SK-N-MC (cell line): ENCODE measurements at regions not wholly inside any gene's neighbourhood (a gene's known extent, or its start where the extent isn't known, plus 50 kb on each side); places are given as distances from the start of the nearest gene placed in this dataset.

Source experiments
- DNase-seq: peaks from one replicate; pipeline ENCODE4 v3.0.0-alpha.2; 2011; ENCODE audit warnings: low read depth, low spot score
- H3K27ac ChIP-seq: fragments of 200-600 bp; sonication (generic); 2 replicates; pipeline ENCODE4 v1.5.1; 2016; ENCODE audit warnings: mixed run types
- H3K36me3 ChIP-seq: fragments of 200-600 bp; sonication (generic); 2 replicates; pipeline ENCODE4 v1.6.1; 2017; ENCODE audit warnings: antibody characterized with exemption, low read length, mixed read lengths; ENCODE audit not compliant: insufficient read depth
- H3K4me3 ChIP-seq: fragments of 200-600 bp; sonication (generic); 2 replicates; pipeline ENCODE4 v1.5.1; 2016
- H3K9ac ChIP-seq: fragments of 200-600 bp; sonication (generic); 2 replicates; pipeline ENCODE4 v1.8.0; 2017; ENCODE audit warnings: mixed run types, mixed read lengths; ENCODE audit not compliant: insufficient read length
- H3K9me3 ChIP-seq: fragments of 200-600 bp; sonication (generic); 2 replicates; pipeline ENCODE4 v1.6.1; 2017; ENCODE audit warnings: low read depth, mild to moderate bottlenecking, antibody characterized with exemption, low read length, moderate library complexity, mixed read lengths
- EZH2 ChIP-seq: fragments of 200-600 bp; sonication (generic); IDR thresholded peaks from one replicate; pipeline ENCODE4 v1.6.1; 2017; ENCODE audit warnings: antibody characterized with exemption
- FOXP2 ChIP-seq: optimal IDR thresholded peaks from 2 replicates; pipeline ENCODE3; 2011; ENCODE audit warnings: mild to moderate bottlenecking, moderate library complexity; ENCODE audit not compliant: insufficient read depth; ENCODE audit errors: extremely low read length, control extremely low read depth
- POLR2AphosphoS5 ChIP-seq: IDR thresholded peaks from 2 replicates; pipeline ENCODE4 v1.6.1; 2012; ENCODE audit warnings: mild to moderate bottlenecking, low read depth, low read length, borderline replicate concordance

GRCh38 chr4:60590116-60590515 lies 610.0 kb upstream of the ADGRL3 start:
- H3K4me3 ChIP-seq, result no peak overlapping the region
- no peak for DNase-seq
- no peak for TF ChIP-seq FOXP2
- no peaks in the 10 kb centered on the region for H3K36me3 ChIP-seq
- H3K27ac ChIP-seq, result no peak overlapping the region
- H3K9me3 ChIP-seq, result no peaks in the 10 kb centered on the region
- no peak overlapping the region for H3K9ac ChIP-seq

DNA sequence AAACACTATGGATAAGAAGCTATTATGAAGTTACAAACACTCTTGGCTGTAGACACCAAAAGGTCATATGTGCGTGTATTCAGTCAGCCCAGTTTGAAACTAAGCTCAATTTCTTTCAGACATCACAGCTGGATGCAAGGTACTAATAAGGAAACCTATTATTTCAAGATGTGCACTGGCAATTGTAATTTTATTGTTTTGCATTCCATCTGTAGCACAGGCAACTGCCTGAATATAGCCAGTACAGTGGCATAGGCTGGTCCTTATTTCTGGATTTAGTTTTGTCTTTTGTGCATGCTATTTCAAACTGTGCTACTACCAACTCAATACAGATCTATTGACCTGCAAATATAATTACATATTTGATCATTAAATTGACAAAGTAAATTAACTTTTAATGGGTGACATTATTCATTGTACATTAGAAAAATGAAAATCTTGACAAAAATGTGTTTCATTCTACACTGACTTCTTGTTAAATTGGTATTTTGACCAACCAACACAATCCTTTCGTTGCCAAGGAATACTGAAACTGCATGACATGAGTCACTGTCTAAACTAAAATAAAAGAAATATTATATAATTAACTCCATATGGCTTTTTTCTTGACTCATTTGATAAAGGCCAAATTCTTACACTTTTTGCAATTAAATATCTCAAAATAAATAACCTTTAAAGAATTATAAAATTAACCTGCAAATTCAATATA lies 594.3 kb upstream of the ADGRL3 start:
- TF ChIP-seq POLR2AphosphoS5 (no peak), EZH2 (no peak), FOXP2 (no peak)
- Histone ChIP-seq H3K9ac (no peak overlapping the region), H3K4me3 (no peak overlapping the region), H3K27ac (no peak overlapping the region), H3K36me3 (no peaks in the 10 kb centered on the region), H3K9me3 (no peaks in the 10 kb centered on the region)
- DNase-seq, result no peak

DNA sequence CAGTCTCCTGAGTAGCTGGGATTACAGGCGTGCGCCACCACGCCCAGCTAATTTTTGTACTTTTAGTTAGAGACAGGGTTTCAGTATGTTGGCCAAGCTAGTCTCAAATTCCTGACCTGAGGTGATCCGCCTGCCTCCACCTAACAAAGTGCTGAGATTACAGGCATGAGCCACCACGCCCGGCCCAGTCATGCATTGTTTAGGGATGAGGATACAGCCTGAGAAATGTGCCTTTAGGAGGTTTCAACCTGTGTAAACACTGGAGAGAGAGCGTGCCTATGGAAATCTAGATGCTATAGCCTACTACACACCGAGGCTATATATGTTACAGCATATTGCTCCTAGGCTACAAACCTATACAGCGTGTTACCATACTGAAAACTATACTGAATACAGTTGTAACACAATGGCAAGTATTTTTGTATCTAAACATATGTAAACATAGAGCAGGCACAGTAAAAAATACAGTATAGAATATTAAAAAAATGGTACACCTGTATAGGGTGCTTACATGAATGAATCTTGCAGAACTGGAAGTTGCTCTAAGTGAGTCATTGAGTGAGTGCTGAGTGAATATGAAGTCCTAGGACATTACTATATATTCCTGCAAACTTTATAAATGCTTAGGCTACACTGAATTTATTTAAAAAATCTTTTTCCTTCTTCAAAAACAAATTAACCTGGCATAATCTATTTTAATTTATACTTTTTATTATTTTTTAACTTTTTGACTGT lies 588.2 kb upstream of the ADGRL3 start:
- Histone ChIP-seq H3K9me3 (no peaks in the 10 kb centered on the region), H3K4me3 (no peak overlapping the region), H3K36me3 (no peaks in the 10 kb centered on the region), H3K27ac (no peak overlapping the region), H3K9ac (no peak overlapping the region)
- TF ChIP-seq FOXP2 (no peak), POLR2AphosphoS5 (no peak), EZH2 (no peak)
- no peak for DNase-seq

DNA sequence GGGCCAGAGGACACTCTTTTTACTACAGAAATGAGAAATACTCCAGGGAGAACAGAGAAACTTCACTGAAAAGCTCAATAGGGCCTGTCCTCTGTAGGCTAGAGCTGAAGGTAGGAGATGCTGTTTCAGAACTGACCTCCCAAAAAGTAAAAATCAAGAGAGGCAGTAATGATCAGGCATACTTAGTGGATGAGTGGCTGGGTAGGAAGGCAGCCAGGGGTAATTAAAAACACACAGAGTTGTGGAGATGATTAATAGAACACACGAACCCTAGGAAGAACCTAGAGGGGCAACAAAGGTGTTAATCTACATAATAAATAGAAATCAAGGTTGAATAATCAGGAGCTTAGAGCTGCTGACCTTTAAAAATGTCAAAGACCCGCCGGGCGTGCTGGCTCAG lies 582.4 kb upstream of the ADGRL3 start:
- Histone ChIP-seq H3K36me3 (no peaks in the 10 kb centered on the region), H3K4me3 (no peak overlapping the region), H3K9me3 (no peaks in the 10 kb centered on the region), H3K27ac (no peak overlapping the region), H3K9ac (no peak overlapping the region)
- no peak for TF ChIP-seq POLR2AphosphoS5
- TF ChIP-seq FOXP2, result no peak
- no peak for TF ChIP-seq EZH2
- no peak for DNase-seq

GRCh38 chr4:60619531-60620305 lies 580.4 kb upstream of the ADGRL3 start:
- no peak overlapping the region for H3K4me3 ChIP-seq
- H3K9me3 ChIP-seq, result no peaks in the 10 kb centered on the region
- no peak for DNase-seq
- H3K27ac ChIP-seq, result no peak overlapping the region
- H3K36me3 ChIP-seq, result no peaks in the 10 kb centered on the region
- no peak overlapping the region for H3K9ac ChIP-seq
- TF ChIP-seq POLR2AphosphoS5 (no peak), FOXP2 (no peak), EZH2 (no peak)

DNA sequence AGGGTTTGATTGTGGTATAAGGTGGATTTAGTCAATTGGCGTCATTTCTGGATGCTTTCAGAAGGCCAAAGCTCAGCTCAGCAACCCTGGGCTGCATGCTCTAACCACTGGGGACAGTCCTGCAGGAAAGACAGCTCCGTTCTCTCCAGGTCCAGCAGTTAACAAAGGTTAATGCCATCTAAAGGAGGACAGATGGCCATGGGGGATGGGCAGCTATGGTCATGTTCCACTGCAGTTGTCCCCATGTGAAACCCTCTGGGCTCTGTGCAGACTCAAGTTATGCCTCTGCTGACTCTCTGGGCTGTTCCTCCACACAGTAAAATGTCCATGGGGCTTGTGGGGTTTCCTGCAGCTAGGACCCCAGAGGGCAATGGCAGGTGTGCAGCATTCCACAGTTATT lies 562.1 kb upstream of the ADGRL3 start:
- no peak overlapping the region for H3K9ac ChIP-seq
- TF ChIP-seq FOXP2, result no peak
- TF ChIP-seq EZH2, result no peak
- no peak for TF ChIP-seq POLR2AphosphoS5
- DNase-seq, result no peak
- H3K27ac ChIP-seq, result no peak overlapping the region
- H3K36me3 ChIP-seq, result no peaks in the 10 kb centered on the region
- no peak overlapping the region for H3K4me3 ChIP-seq
- no peaks in the 10 kb centered on the region for H3K9me3 ChIP-seq

DNA sequence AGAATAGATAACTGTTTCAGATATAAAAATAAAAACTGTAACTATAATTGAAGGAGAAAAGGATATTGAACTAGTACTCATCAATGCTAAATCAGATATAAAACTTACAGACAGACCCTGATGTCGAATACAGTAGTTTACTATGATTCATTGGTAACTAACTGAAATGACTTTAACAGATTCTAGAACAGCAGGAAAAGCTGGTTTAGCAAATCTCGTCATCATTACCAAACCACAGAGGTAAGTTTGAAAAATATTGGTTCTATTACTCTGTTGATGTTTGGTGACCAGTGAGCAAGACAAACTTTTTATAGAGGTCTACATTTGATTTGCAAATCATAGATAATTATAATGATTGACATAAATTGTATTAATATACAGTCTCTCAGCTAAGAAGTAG lies 551.4 kb upstream of the ADGRL3 start:
- Histone ChIP-seq H3K27ac (no peak overlapping the region), H3K36me3 (no peaks in the 10 kb centered on the region), H3K9me3 (no peaks in the 10 kb centered on the region), H3K9ac (no peak overlapping the region), H3K4me3 (no peak overlapping the region)
- TF ChIP-seq POLR2AphosphoS5 (no peak), EZH2 (no peak), FOXP2 (no peak)
- no peak for DNase-seq

DNA sequence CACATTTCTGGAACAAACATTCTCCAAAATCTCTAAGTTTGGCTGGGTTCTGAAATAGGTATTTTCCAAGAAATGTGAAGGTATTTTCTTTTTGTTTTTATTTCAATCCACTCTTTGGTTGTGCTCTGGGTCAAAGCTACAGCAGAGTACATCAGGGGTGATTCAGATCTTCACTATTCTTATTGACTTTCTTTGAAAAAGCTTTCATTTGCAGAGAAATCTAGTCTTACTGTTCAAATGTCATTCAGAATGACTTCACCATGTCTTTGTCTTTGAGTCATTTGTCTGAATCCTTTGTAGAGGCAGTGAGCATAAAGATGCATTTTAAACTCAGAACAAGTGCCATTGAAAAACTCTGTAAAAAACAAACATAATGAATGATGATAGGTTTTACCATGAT lies 547.2 kb upstream of the ADGRL3 start:
- DNase-seq, result no peak
- no peak overlapping the region for H3K9ac ChIP-seq
- H3K4me3 ChIP-seq, result no peak overlapping the region
- TF ChIP-seq EZH2 (no peak), FOXP2 (no peak), POLR2AphosphoS5 (no peak)
- H3K9me3 ChIP-seq, result no peaks in the 10 kb centered on the region
- H3K36me3 ChIP-seq, result no peaks in the 10 kb centered on the region
- no peak overlapping the region for H3K27ac ChIP-seq
